IPS DF 6.9 (cell line): ENCODE measurements at regions not wholly inside any gene's neighbourhood (a gene's known extent, or its start where the extent isn't known, plus 50 kb on each side); places are given as distances from the start of the nearest gene placed in this dataset.

Experiments used
- DNase-seq: peaks from one replicate; pipeline ENCODE4 v3.0.0-alpha.2; 2013; ENCODE audit warnings: low read depth, low spot score
- H3K27ac ChIP-seq: one replicate; pipeline ENCODE4 v1.5.1; 2013; ENCODE audit warnings: low read length, control low read depth
- H3K27me3 ChIP-seq: 2 replicates; pipeline ENCODE4 v1.6.1; 2013; ENCODE audit warnings: mild to moderate bottlenecking, low read length; ENCODE audit not compliant: control insufficient read depth, insufficient read depth
- H3K36me3 ChIP-seq: 2 replicates; pipeline ENCODE4 v1.6.1; 2013; ENCODE audit warnings: low read length; ENCODE audit not compliant: control insufficient read depth, insufficient read depth
- H3K4me1 ChIP-seq: 2 replicates; pipeline ENCODE4 v1.6.1; 2013; ENCODE audit warnings: low read length; ENCODE audit not compliant: control insufficient read depth, insufficient read depth
- H3K4me3 ChIP-seq: 2 replicates; pipeline ENCODE4 v1.5.1; 2013; ENCODE audit warnings: mild to moderate bottlenecking, low read length
- H3K9me3 ChIP-seq: 2 replicates; pipeline ENCODE4 v1.6.1; 2013; ENCODE audit warnings: low read length, inconsistent platforms; ENCODE audit not compliant: control insufficient read depth, insufficient read depth
- WGBS: extraction: QIAGEN DNeasy Blood & Tissue Kit; methylation state at CpG from one replicate; pipeline ENCODE4 v1.1.7; 2013; ENCODE audit warnings: mixed read lengths, missing lambda C conversion rate; ENCODE audit not compliant: insufficient read length, insufficient coverage; 5-methylcytosine and 5-hydroxymethylcytosine counted together

- Histone ChIP-seq H3K4me1 (no peaks in the 10 kb centered on the region), H3K4me3 (no peak overlapping the region), H3K27me3 (no peaks in the 10 kb centered on the region), H3K9me3 (no peaks in the 10 kb centered on the region), H3K36me3 (no peaks in the 10 kb centered on the region), H3K27ac (no peak overlapping the region)
- no CpG with 5 or more reads among the region's 4 CpGs for WGBS
- no peak for DNase-seq
Measured at GRCh38 chr11:122604621-122605020, 50.9 kb upstream of the UBASH3B start.

GRCh38 chr11:122601141-122602125 lies 54.1 kb upstream of the UBASH3B start:
- Histone ChIP-seq H3K4me1 (no peaks in the 10 kb centered on the region), H3K9me3 (no peaks in the 10 kb centered on the region), H3K36me3 (no peaks in the 10 kb centered on the region), H3K27me3 (no peaks in the 10 kb centered on the region; the same call in 1 of the 2 replicates), H3K4me3 (no peak overlapping the region), H3K27ac (no peak overlapping the region)
- no peak for DNase-seq
- no CpG with 5 or more reads among the region's 7 CpGs for WGBS

GRCh38 chr11:122600290-122600689 lies 55.2 kb upstream of the UBASH3B start:
- Histone ChIP-seq H3K36me3 (no peaks in the 10 kb centered on the region), H3K27me3 (no peaks in the 10 kb centered on the region; the same call in 1 of the 2 replicates), H3K4me1 (no peaks in the 10 kb centered on the region), H3K4me3 (no peak overlapping the region), H3K9me3 (no peaks in the 10 kb centered on the region), H3K27ac (no peak overlapping the region)
- no peak for DNase-seq
- WGBS = no CpG with 5 or more reads among the region's 2 CpGs

- no peak for DNase-seq
- no peaks in the 10 kb centered on the region for H3K9me3 ChIP-seq
Measured at GRCh38 chr11:122599434-122599833, 56.1 kb upstream of the UBASH3B start.

GRCh38 chr11:122598971-122599370 lies 56.6 kb upstream of the UBASH3B start:
- no peaks in the 10 kb centered on the region for H3K36me3 ChIP-seq

More at GRCh38 chr11:122599434-122599833, 56.1 kb upstream of the UBASH3B start:
- Histone ChIP-seq H3K4me3 (no peak overlapping the region), H3K27ac (no peak overlapping the region), H3K4me1 (no peaks in the 10 kb centered on the region), H3K27me3 (no peaks in the 10 kb centered on the region; the same call in 1 of the 2 replicates), H3K36me3 (no peaks in the 10 kb centered on the region)

GRCh38 chr11:122597511-122597910 lies 58.0 kb upstream of the UBASH3B start:
- Histone ChIP-seq H3K4me1 (no peaks in the 10 kb centered on the region), H3K27me3 (no peaks in the 10 kb centered on the region; the same call in 1 of the 2 replicates), H3K36me3 (no peaks in the 10 kb centered on the region), H3K4me3 (no peak overlapping the region), H3K9me3 (no peaks in the 10 kb centered on the region), H3K27ac (no peak overlapping the region)
- DNase-seq = no peak
- WGBS = no CpG with 5 or more reads among the region's 2 CpGs

More at GRCh38 chr11:122598971-122599370, 56.6 kb upstream of the UBASH3B start:
- H3K27me3 ChIP-seq = no peaks in the 10 kb centered on the region; the same call in 1 of the 2 replicates
- no peak for DNase-seq
- H3K27ac ChIP-seq = no peak overlapping the region
- no CpG with 5 or more reads among the region's 3 CpGs for WGBS
- no peaks in the 10 kb centered on the region for H3K9me3 ChIP-seq
- H3K4me3 ChIP-seq = no peak overlapping the region
- H3K4me1 ChIP-seq = no peaks in the 10 kb centered on the region

GRCh38 chr11:122594986-122595645 lies 60.4 kb upstream of the UBASH3B start:
- Histone ChIP-seq H3K4me1 (no peaks in the 10 kb centered on the region), H3K27me3 (no peaks in the 10 kb centered on the region; the same call in 1 of the 2 replicates), H3K36me3 (no peaks in the 10 kb centered on the region), H3K4me3 (no peak overlapping the region), H3K9me3 (no peaks in the 10 kb centered on the region), H3K27ac (no peak overlapping the region)
- DNase-seq = no peak
- no CpG with 5 or more reads among the region's 3 CpGs for WGBS

GRCh38 chr11:122593473-122594420 lies 61.8 kb upstream of the UBASH3B start:
- DNase-seq = no peak
- no peaks in the 10 kb centered on the region for H3K36me3 ChIP-seq
- no peaks in the 10 kb centered on the region for H3K9me3 ChIP-seq
- no peak overlapping the region for H3K4me3 ChIP-seq
- no peaks in the 10 kb centered on the region; the same call in 1 of the 2 replicates for H3K27me3 ChIP-seq
- no peaks in the 10 kb centered on the region for H3K4me1 ChIP-seq
- WGBS = no CpG with 5 or more reads among the region's 4 CpGs
- H3K27ac ChIP-seq = no peak overlapping the region

GRCh38 chr11:122592641-122593040 lies 62.9 kb upstream of the UBASH3B start:
- Histone ChIP-seq H3K9me3 (no peaks in the 10 kb centered on the region), H3K4me3 (no peak overlapping the region), H3K4me1 (no peaks in the 10 kb centered on the region), H3K27me3 (no peaks in the 10 kb centered on the region; the same call in 1 of the 2 replicates), H3K36me3 (no peaks in the 10 kb centered on the region), H3K27ac (no peak overlapping the region)
- no peak for DNase-seq
- no CpG with 5 or more reads among the region's 6 CpGs for WGBS

GRCh38 chr11:122584670-122585069 lies 70.9 kb upstream of the UBASH3B start:
- Histone ChIP-seq H3K4me3 (no peak overlapping the region), H3K4me1 (no peaks in the 10 kb centered on the region; the same call in 1 of the 2 replicates), H3K9me3 (no peaks in the 10 kb centered on the region), H3K27ac (no peak overlapping the region), H3K27me3 (no peaks in the 10 kb centered on the region), H3K36me3 (no peaks in the 10 kb centered on the region)
- DNase-seq = no peak
- no CpG with 5 or more reads among the region's 8 CpGs for WGBS
